Smooth muscle cell (in vitro differentiated cells): ENCODE measurements at regions not wholly inside any gene's neighbourhood (a gene's known extent, or its start where the extent isn't known, plus 50 kb on each side); places are given as distances from the start of the nearest gene placed in this dataset.
A peak's percentile ranks its signal among the peaks of the same experiment; 100 is the strongest.

ENCODE experiments used
- DNase-seq: peaks from one replicate; lab custom pipeline; 2025; ENCODE audit not compliant: unreplicated experiment; lab: John Stamatoyannopoulos, UW
- H2AFZ ChIP-seq: fragments of 200-600 bp; sonication (generic); 2 replicates; pipeline ENCODE4 v1.6.0; 2016; ENCODE audit warnings: antibody characterized with exemption, low read depth, mild to moderate bottlenecking
- H3F3A ChIP-seq: fragments of 200-600 bp; sonication (generic); 2 replicates; pipeline ENCODE4 v1.6.0; 2017; ENCODE audit warnings: antibody characterized with exemption, low read depth
- H3K27ac ChIP-seq: fragments of 200-600 bp; sonication (generic); 2 replicates; pipeline ENCODE4 v1.5.1; 2016; ENCODE audit warnings: low read depth, mild to moderate bottlenecking
- H3K27me3 ChIP-seq: fragments of 200-600 bp; sonication (generic); 2 replicates; pipeline ENCODE4 v1.6.1; 2016; ENCODE audit warnings: low read depth, mild to moderate bottlenecking
- H3K36me3 ChIP-seq: fragments of 200-600 bp; sonication (generic); 2 replicates; pipeline ENCODE4 v1.5.1; 2016; ENCODE audit warnings: low read depth
- H3K4me1 ChIP-seq: fragments of 200-600 bp; sonication (generic); 2 replicates; pipeline ENCODE4 v1.5.1; 2016; ENCODE audit warnings: low read depth
- H3K4me2 ChIP-seq: fragments of 200-600 bp; sonication (generic); 2 replicates; pipeline ENCODE4 v1.6.0; 2016; ENCODE audit warnings: mild to moderate bottlenecking
- H3K4me3 ChIP-seq: fragments of 200-600 bp; sonication (generic); 2 replicates; pipeline ENCODE4 v1.5.1; 2016; ENCODE audit warnings: mild to moderate bottlenecking
- H3K79me2 ChIP-seq: fragments of 200-600 bp; sonication (generic); 2 replicates; pipeline ENCODE4 v1.6.0; 2016; ENCODE audit warnings: low read depth, mild to moderate bottlenecking
- H3K9ac ChIP-seq: fragments of 200-600 bp; sonication (generic); 2 replicates; pipeline ENCODE4 v1.6.0; 2016; ENCODE audit warnings: low read depth
- H3K9me3 ChIP-seq: fragments of 200-600 bp; sonication (generic); replicated peaks from 2 replicates; pipeline ENCODE4 v1.5.1; 2016; ENCODE audit warnings: low read depth
- H4K20me1 ChIP-seq: fragments of 200-600 bp; sonication (generic); 2 replicates; pipeline ENCODE4 v1.6.0; 2016; ENCODE audit warnings: low read depth
- CTCF ChIP-seq: fragments of 200-600 bp; sonication (generic); IDR thresholded peaks from 2 replicates; pipeline ENCODE4 v1.5.1; 2017; ENCODE audit warnings: borderline replicate concordance, mild to moderate bottlenecking, antibody characterized with exemption; ENCODE audit not compliant: insufficient read depth, poor library complexity, severe bottlenecking
- WGBS: methylation state at CpG from one replicate; pipeline ENCODE4 v1.1.7; 2016; ENCODE audit warnings: low lambda C conversion rate; 5-methylcytosine and 5-hydroxymethylcytosine counted together

GRCh38 chr2:16071865-16072637, 131.7 kb downstream of the MYCN start:
- Histone ChIP-seq H3K27me3 (no peaks in the 10 kb centered on the region), H3K9ac (no peak overlapping the region), H3K79me2 (no peaks in the 10 kb centered on the region), H3K4me3 (no peak overlapping the region), H3K4me1 (peaks cover 9% of the 10 kb centered on the region), H2AFZ (no peak overlapping the region), H3K9me3 (no peaks in the 10 kb centered on the region), H3F3A (no peaks in the 10 kb centered on the region), H3K4me2 (no peak overlapping the region), H3K36me3 (no peaks in the 10 kb centered on the region), H4K20me1 (no peaks in the 10 kb centered on the region), H3K27ac (no peak overlapping the region)
- TF ChIP-seq CTCF: no peak
- DNase-seq: no peak
- 95% methylated on average over 13 of the region's 13 CpGs for WGBS

GRCh38 chr2:16071039-16071864, 130.9 kb downstream of the MYCN start:
- no peak for DNase-seq
- no peak overlapping the region for H3K27ac ChIP-seq
- no peak for TF ChIP-seq CTCF

GRCh38 chr2:16070648-16070971, 130.3 kb downstream of the MYCN start:
- H3K4me2 ChIP-seq: no peak overlapping the region
- no peaks in the 10 kb centered on the region for H3K36me3 ChIP-seq
- no peaks in the 10 kb centered on the region for H3K79me2 ChIP-seq
- no peaks in the 10 kb centered on the region for H3K27me3 ChIP-seq
- DNase-seq: no peak
- H3F3A ChIP-seq: no peaks in the 10 kb centered on the region
- no peaks in the 10 kb centered on the region for H3K9me3 ChIP-seq
- H3K4me1 ChIP-seq: peaks cover 9% of the 10 kb centered on the region
- H4K20me1 ChIP-seq: no peaks in the 10 kb centered on the region
- H3K4me3 ChIP-seq: no peak overlapping the region
- H3K9ac ChIP-seq: no peak overlapping the region
- no peak for TF ChIP-seq CTCF
- H2AFZ ChIP-seq: peak overlapping the region; percentile 73
- H3K27ac ChIP-seq: no peak overlapping the region
- WGBS: 88% methylated on average over 6 of the region's 6 CpGs

More at GRCh38 chr2:16071039-16071864, 130.9 kb downstream of the MYCN start:
- H3K4me3 ChIP-seq: no peak overlapping the region
- H3K79me2 ChIP-seq: no peaks in the 10 kb centered on the region
- H3K9ac ChIP-seq: no peak overlapping the region
- H3K9me3 ChIP-seq: no peaks in the 10 kb centered on the region
- H4K20me1 ChIP-seq: no peaks in the 10 kb centered on the region
- H3F3A ChIP-seq: no peaks in the 10 kb centered on the region
- no peak overlapping the region for H3K4me2 ChIP-seq
- no peak overlapping the region for H2AFZ ChIP-seq
- no peaks in the 10 kb centered on the region for H3K27me3 ChIP-seq
- H3K4me1 ChIP-seq: peaks cover 9% of the 10 kb centered on the region
- H3K36me3 ChIP-seq: no peaks in the 10 kb centered on the region
- 96% methylated on average over 14 of the region's 14 CpGs for WGBS
